Fibroblast of skin of back (primary cell): ENCODE measurements at regions not wholly inside any gene's neighbourhood (a gene's known extent, or its start where the extent isn't known, plus 50 kb on each side); places are given as distances from the start of the nearest gene placed in this dataset.
A peak's percentile ranks its signal among the peaks of the same experiment; 100 is the strongest.

ENCODE experiments used
- DNase-seq: peaks from one replicate; pipeline ENCODE4 v3.0.0-alpha.2; 2013

GRCh38 chr21:27487676-27488075 lies 520.8 kb upstream of the ADAMTS5 start:
- DNase-seq: no peak

- DNase-seq: peak; percentile 38
These were observed 514.0 kb upstream of the ADAMTS5 start for GRCh38 chr21:27480841-27481261.

GRCh38 chr21:27477296-27477695 lies 510.4 kb upstream of the ADAMTS5 start:
- no peak for DNase-seq

GRCh38 chr21:27476696-27477095 lies 509.8 kb upstream of the ADAMTS5 start:
- DNase-seq: peak; percentile 51

GRCh38 chr21:27475363-27475955 lies 508.6 kb upstream of the ADAMTS5 start:
- DNase-seq: no peak

- no peak for DNase-seq
These were observed 500.5 kb upstream of the ADAMTS5 start for GRCh38 chr21:27467366-27467765.

- DNase-seq: no peak
These were observed 499.3 kb upstream of the ADAMTS5 start for GRCh38 chr21:27466140-27466539.

GRCh38 chr21:27464648-27465047 lies 497.8 kb upstream of the ADAMTS5 start:
- no peak for DNase-seq

GRCh38 chr21:27462726-27463125 lies 495.8 kb upstream of the ADAMTS5 start:
- no peak for DNase-seq

- no peak for DNase-seq
These were observed 487.3 kb upstream of the ADAMTS5 start for GRCh38 chr21:27454234-27454633.

GRCh38 chr21:27451116-27451515 lies 484.2 kb upstream of the ADAMTS5 start:
- no peak for DNase-seq

- DNase-seq: no peak
These were observed 483.3 kb upstream of the ADAMTS5 start for GRCh38 chr21:27450216-27450615.

- no peak for DNase-seq
These were observed 482.1 kb upstream of the ADAMTS5 start for GRCh38 chr21:27448960-27449359.

- DNase-seq: no peak
These were observed 481.0 kb upstream of the ADAMTS5 start for GRCh38 chr21:27447843-27448242.

- DNase-seq: peak; percentile 80
These were observed 462.9 kb upstream of the ADAMTS5 start for GRCh38 chr21:27429710-27430341.

GRCh38 chr21:27426196-27426595 lies 459.3 kb upstream of the ADAMTS5 start:
- DNase-seq: no peak

- DNase-seq: peak; percentile 79
These were observed 458.7 kb upstream of the ADAMTS5 start for GRCh38 chr21:27425574-27425973.

- no peak for DNase-seq
These were observed 458.3 kb upstream of the ADAMTS5 start for GRCh38 chr21:27425172-27425571.

GRCh38 chr21:27424601-27425000 lies 457.7 kb upstream of the ADAMTS5 start:
- DNase-seq: peak; percentile 38

GRCh38 chr21:27423906-27424595 lies 457.2 kb upstream of the ADAMTS5 start:
- DNase-seq: peak; percentile 73

GRCh38 chr21:27423038-27423437 lies 456.1 kb upstream of the ADAMTS5 start:
- DNase-seq: peak; percentile 97

GRCh38 chr21:27422435-27422834 lies 455.5 kb upstream of the ADAMTS5 start:
- peak; percentile 54 for DNase-seq

GRCh38 chr21:27421654-27422053 lies 454.8 kb upstream of the ADAMTS5 start:
- DNase-seq: peak; percentile 13

- no peak for DNase-seq
These were observed 452.3 kb upstream of the ADAMTS5 start for GRCh38 chr21:27419153-27419552.
